H9 (cell line): ENCODE measurements at regions not wholly inside any gene's neighbourhood (a gene's known extent, or its start where the extent isn't known, plus 50 kb on each side); places are given as distances from the start of the nearest gene placed in this dataset.

Experiments
- DNase-seq: peaks from one replicate; pipeline ENCODE4 v3.0.0-alpha.2; 2017
- H2AFZ ChIP-seq: one replicate; pipeline ENCODE4 v1.6.1; 2013; ENCODE audit warnings: mild to moderate bottlenecking, low read length, control low read depth, moderate library complexity
- H2AK5ac ChIP-seq: 2 replicates; pipeline ENCODE4 v1.6.1; 2013; ENCODE audit warnings: low read length, control low read depth, mixed read lengths; ENCODE audit not compliant: insufficient read length
- H2BK120ac ChIP-seq: one replicate; pipeline ENCODE4 v1.6.1; 2013; ENCODE audit warnings: low read depth, mild to moderate bottlenecking, low read length, control low read depth, inconsistent platforms; ENCODE audit not compliant: poor library complexity, severe bottlenecking
- H2BK12ac ChIP-seq: 2 replicates; pipeline ENCODE4 v1.6.1; 2013; ENCODE audit warnings: low read length, control low read depth, mixed read lengths, low read depth; ENCODE audit not compliant: insufficient read length
- H2BK15ac ChIP-seq: 2 replicates; pipeline ENCODE4 v1.6.1; 2013; ENCODE audit warnings: low read depth, low read length, control low read depth
- H2BK20ac ChIP-seq: one replicate; pipeline ENCODE4 v1.6.1; 2013; ENCODE audit warnings: low read depth, mild to moderate bottlenecking, low read length, control low read depth, inconsistent platforms; ENCODE audit not compliant: poor library complexity, severe bottlenecking
- H2BK5ac ChIP-seq: 2 replicates; pipeline ENCODE4 v1.6.1; 2013; ENCODE audit warnings: low read length, control low read depth, mixed read lengths; ENCODE audit not compliant: insufficient read length
- H3K14ac ChIP-seq: 2 replicates; pipeline ENCODE4 v1.6.1; 2013; ENCODE audit warnings: low read length, control low read depth; ENCODE audit not compliant: insufficient read depth
- H3K18ac ChIP-seq: 2 replicates; pipeline ENCODE4 v1.6.1; 2013; ENCODE audit warnings: low read depth, mild to moderate bottlenecking, mixed read lengths, low read length, control low read depth; ENCODE audit not compliant: insufficient read length
- H3K23ac ChIP-seq: 2 replicates; pipeline ENCODE4 v1.6.1; 2013; ENCODE audit warnings: low read length, control low read depth, mixed read lengths, low read depth; ENCODE audit not compliant: insufficient read length
- H3K23me2 ChIP-seq: 2 replicates; pipeline ENCODE4 v1.6.1; 2013; ENCODE audit warnings: low read depth, mild to moderate bottlenecking, mixed read lengths, low read length, control low read depth; ENCODE audit not compliant: insufficient read length, poor library complexity, severe bottlenecking
- H3K27ac ChIP-seq: 2 replicates; pipeline ENCODE4 v1.5.1; 2013; ENCODE audit warnings: low read length, control low read depth, mixed read lengths, low read depth; ENCODE audit not compliant: insufficient read length
- H3K27me3 ChIP-seq: 2 replicates; pipeline ENCODE4 v1.6.1; 2013; ENCODE audit warnings: low read length, control low read depth, inconsistent platforms; ENCODE audit not compliant: insufficient read depth
- H3K4ac ChIP-seq: 2 replicates; pipeline ENCODE4 v1.6.1; 2013; ENCODE audit warnings: low read depth, mild to moderate bottlenecking, control low read depth, inconsistent platforms, low read length, moderate library complexity
- H3K4me1 ChIP-seq: 2 replicates; pipeline ENCODE4 v1.6.1; 2013; ENCODE audit warnings: low read length, control low read depth, inconsistent platforms; ENCODE audit not compliant: insufficient read depth
- H3K4me2 ChIP-seq: 2 replicates; pipeline ENCODE4 v1.6.1; 2013; ENCODE audit warnings: low read length, control low read depth, mixed read lengths; ENCODE audit not compliant: insufficient read length, insufficient read depth
- H3K56ac ChIP-seq: 2 replicates; pipeline ENCODE4 v1.6.1; 2013; ENCODE audit warnings: low read depth, mild to moderate bottlenecking, mixed read lengths, low read length, control low read depth; ENCODE audit not compliant: insufficient read length
- H3K79me1 ChIP-seq: 2 replicates; pipeline ENCODE4 v1.6.1; 2013; ENCODE audit warnings: low read depth, mild to moderate bottlenecking, moderate library complexity, low read length, control low read depth, inconsistent platforms; ENCODE audit not compliant: insufficient read depth, poor library complexity, severe bottlenecking
- H3K79me2 ChIP-seq: 2 replicates; pipeline ENCODE4 v1.6.1; 2013; ENCODE audit warnings: low read length, control low read depth, inconsistent platforms; ENCODE audit not compliant: insufficient read depth
- H3K9ac ChIP-seq: 2 replicates; pipeline ENCODE4 v1.6.1; 2013; ENCODE audit warnings: low read length, control low read depth, mixed read lengths; ENCODE audit not compliant: insufficient read length; ENCODE audit errors: extremely low read depth
- H3K9me3 ChIP-seq: one replicate; pipeline ENCODE4 v1.6.1; 2013; ENCODE audit warnings: low read depth, low read length, inconsistent platforms; ENCODE audit not compliant: control insufficient read depth
- H3T11ph ChIP-seq: one replicate; pipeline ENCODE4 v1.6.1; 2013; ENCODE audit warnings: mild to moderate bottlenecking, low read length, control low read depth, inconsistent platforms
- H4K20me1 ChIP-seq: one replicate; pipeline ENCODE4 v1.6.1; 2013; ENCODE audit not compliant: control insufficient read depth, insufficient read length, insufficient read depth
- H4K5ac ChIP-seq: 2 replicates; pipeline ENCODE4 v1.6.1; 2013; ENCODE audit warnings: low read depth, mild to moderate bottlenecking, mixed read lengths, low read length, control low read depth; ENCODE audit not compliant: insufficient read length
- H4K8ac ChIP-seq: replicated peaks from 2 replicates; pipeline ENCODE4 v1.6.1; 2013; ENCODE audit warnings: low read length, control low read depth, mixed read lengths, low read depth; ENCODE audit not compliant: insufficient read length
- H4K91ac ChIP-seq: 2 replicates; pipeline ENCODE4 v1.6.1; 2013; ENCODE audit warnings: low read depth, mild to moderate bottlenecking, moderate library complexity, mixed read lengths, low read length, control low read depth; ENCODE audit not compliant: insufficient read length
- H3K27ac Mint-ChIP-seq, 3 experiments: 2 replicates in 2 of 3; 3 replicates in 1 of 3; pipeline ENCODE4 v1.8.0; 2020 to 2021; ENCODE audit warnings: mixed read lengths in 3 of 3, mild to moderate bottlenecking in 1 of 3, moderate library complexity in 1 of 3
- H3K27me3 Mint-ChIP-seq: 2 replicates; pipeline ENCODE4 v1.8.0; 2021; ENCODE audit warnings: low read depth, mild to moderate bottlenecking, moderate library complexity, mixed read lengths
- H3K36me3 Mint-ChIP-seq, 3 experiments: 2 replicates in 2 of 3; 3 replicates in 1 of 3; pipeline ENCODE4 v1.8.0; 2020 to 2021; ENCODE audit warnings: low read depth in 3 of 3, mixed read lengths in 3 of 3; ENCODE audit not compliant: insufficient read depth in 1 of 3
- H3K4me1 Mint-ChIP-seq, 2 experiments: 2 replicates each; pipeline ENCODE4 v1.8.0; 2020; ENCODE audit warnings: mixed read lengths in 2 of 2
- H3K4me3 Mint-ChIP-seq, 2 experiments: 2 replicates in 1 of 2; 3 replicates in 1 of 2; pipeline ENCODE4 v1.8.0; 2020 to 2021; ENCODE audit warnings: mild to moderate bottlenecking in 2 of 2, mixed read lengths in 2 of 2, moderate library complexity in 1 of 2
- H3K9me3 Mint-ChIP-seq, 2 experiments: 2 replicates in 1 of 2; 3 replicates in 1 of 2; pipeline ENCODE4 v1.8.0; 2020; ENCODE audit warnings: mild to moderate bottlenecking in 2 of 2, mixed read lengths in 2 of 2, moderate library complexity in 1 of 2
- CTCF ChIP-seq: fragments of 200-600 bp; sonication (generic); conservative IDR thresholded peaks from 3 replicates; pipeline ENCODE4 v1.8.0; 2021; ENCODE audit warnings: antibody characterized with exemption, mild to moderate bottlenecking
- whole genome bisulfite sequencing: extraction: QIAGEN DNeasy Blood & Tissue Kit; methylation state at CpG from one replicate; pipeline ENCODE4 v1.1.7; 2013; ENCODE audit warnings: missing lambda C conversion rate, low lambda C conversion rate, mixed read lengths; ENCODE audit not compliant: insufficient read length; ENCODE audit errors: extremely low coverage; 5-methylcytosine and 5-hydroxymethylcytosine counted together

DNA sequence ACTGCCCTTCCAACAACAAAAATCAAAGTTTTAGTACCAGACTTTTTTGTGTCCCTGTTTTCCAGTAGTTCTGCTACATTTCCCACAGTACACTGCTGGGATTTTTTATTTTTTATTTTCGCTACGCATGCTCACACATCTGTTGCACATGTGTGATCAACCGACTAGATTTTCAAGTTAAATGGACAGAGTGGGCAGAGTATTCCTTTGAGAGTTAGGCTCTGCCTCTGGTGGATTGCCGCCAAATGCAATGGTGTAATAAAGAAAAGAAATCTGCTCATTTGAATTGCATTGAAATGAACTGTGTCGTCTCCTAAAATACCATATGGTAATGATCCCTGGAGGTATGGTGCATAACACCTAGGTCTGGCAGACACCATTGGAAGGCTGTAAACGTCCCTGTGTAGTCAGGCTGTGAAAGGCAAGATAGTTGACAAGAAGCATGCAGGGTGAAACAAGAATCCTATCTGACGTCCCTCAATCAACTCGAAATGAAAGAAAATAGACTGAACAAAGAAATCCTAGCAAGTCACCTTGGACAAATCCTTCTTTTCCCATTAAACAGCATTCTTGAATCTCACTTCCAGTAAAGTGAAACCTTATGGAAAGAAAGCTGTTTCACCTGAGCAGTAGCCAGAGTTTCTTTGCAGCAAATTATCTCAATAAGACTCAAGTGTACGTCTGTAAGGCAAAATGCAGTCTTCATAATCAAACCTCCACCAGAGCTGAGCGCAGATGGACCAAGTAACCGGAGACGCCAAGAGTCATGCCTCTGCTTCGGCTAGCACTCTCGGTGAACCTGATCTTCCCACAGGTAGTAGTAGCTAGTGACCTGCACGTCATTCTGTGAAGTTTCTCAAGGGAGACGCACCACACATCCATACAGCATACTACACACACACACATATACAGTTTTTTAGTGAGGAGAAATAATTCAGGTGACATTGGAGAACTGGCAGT is 357.3 kb downstream of the CRPPA start:
- Histone ChIP-seq H3K79me2 (no peaks in the 10 kb centered on the region), H3K4me2 (no peak overlapping the region), H2BK12ac (no peak overlapping the region), H2BK120ac (no peak overlapping the region), H2BK20ac (no peak overlapping the region), H2AK5ac (no peak overlapping the region), H3K14ac (no peak overlapping the region), H3K4me1 (no peaks in the 10 kb centered on the region), H2BK5ac (no peak overlapping the region), H2AFZ (no peak overlapping the region), H4K20me1 (no peaks in the 10 kb centered on the region), H4K8ac (no peak overlapping the region), H3K79me1 (no peaks in the 10 kb centered on the region), H3K27ac (no peak overlapping the region), H3K56ac (no peak overlapping the region), H3K9ac (no peak overlapping the region), H3T11ph (no peak overlapping the region), H2BK15ac (no peak overlapping the region), H4K5ac (no peak overlapping the region), H3K4ac (no peak overlapping the region), H4K91ac (no peak overlapping the region), H3K9me3 (no peaks in the 10 kb centered on the region), H3K23me2 (no peaks in the 10 kb centered on the region), H3K27me3 (no peaks in the 10 kb centered on the region), H3K18ac (no peak overlapping the region), H3K23ac (no peak overlapping the region)
- no peaks in the 10 kb centered on the region for H3K27me3 Mint-ChIP-seq
- no peaks in the 10 kb centered on the region for H3K36me3 Mint-ChIP-seq
- WGBS, result no CpG with 5 or more reads among the region's 16 CpGs
- H3K9me3 Mint-ChIP-seq, result no peaks in the 10 kb centered on the region
- peaks cover 21 to 27% of the 10 kb centered on the region in 2 experiments for H3K4me1 Mint-ChIP-seq
- no peak overlapping the region for H3K4me3 Mint-ChIP-seq
- no peak for TF ChIP-seq CTCF
- no peak overlapping the region for H3K27ac Mint-ChIP-seq
- no peak for DNase-seq
